HUES64 (cell line): ENCODE measurements at regions not wholly inside any gene's neighbourhood (a gene's known extent, or its start where the extent isn't known, plus 50 kb on each side); places are given as distances from the start of the nearest gene placed in this dataset.

Experiments used
- H3K27ac ChIP-seq: 2 replicates; pipeline ENCODE4 v1.7.0; 2013; ENCODE audit warnings: low read depth, low read length, inconsistent platforms
- H3K27me3 ChIP-seq: 2 replicates; pipeline ENCODE4 v1.6.1; 2013; ENCODE audit warnings: mild to moderate bottlenecking, low read length; ENCODE audit not compliant: insufficient read depth
- H3K36me3 ChIP-seq: 2 replicates; pipeline ENCODE4 v1.6.1; 2013; ENCODE audit warnings: mild to moderate bottlenecking, low read length; ENCODE audit not compliant: insufficient read depth
- H3K4me1 ChIP-seq: 2 replicates; pipeline ENCODE4 v1.6.1; 2013; ENCODE audit warnings: mild to moderate bottlenecking, low read length, moderate library complexity; ENCODE audit not compliant: insufficient read depth
- H3K4me3 ChIP-seq: 2 replicates; pipeline ENCODE4 v1.5.1; 2013; ENCODE audit warnings: mild to moderate bottlenecking, low read length, moderate library complexity
- H3K9ac ChIP-seq: 2 replicates; pipeline ENCODE4 v1.6.1; 2013; ENCODE audit warnings: mild to moderate bottlenecking, low read depth, low read length
- H3K9me3 ChIP-seq: 2 replicates; pipeline ENCODE4 v1.6.1; 2013; ENCODE audit warnings: low read depth, low read length; ENCODE audit not compliant: insufficient read depth
- WGBS: fragments of 150-250, 120-280 bp; methylation state at CpG from one replicate; pipeline ENCODE4 v1.1.7; 2013; ENCODE audit warnings: missing lambda C conversion rate; 5-methylcytosine and 5-hydroxymethylcytosine counted together

DNA sequence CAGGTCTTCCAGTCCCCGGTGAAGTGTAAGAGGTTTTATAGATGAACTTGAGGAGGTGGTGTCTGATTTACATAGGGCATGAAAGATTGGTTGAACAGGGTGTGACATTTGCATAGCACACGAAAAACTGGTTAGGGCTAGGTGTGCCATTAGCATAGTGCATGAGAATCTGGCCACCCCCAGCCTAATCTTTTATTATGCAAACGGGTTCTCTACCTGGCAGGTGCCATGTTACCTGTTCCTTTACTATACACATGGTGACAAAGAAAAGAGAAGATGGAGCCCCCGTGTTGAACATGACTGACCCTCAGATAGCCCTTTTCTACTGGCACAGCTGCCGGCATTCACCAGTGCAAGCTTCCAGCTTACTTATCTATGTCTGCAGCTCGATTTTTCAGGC, 71.0 kb downstream of the UCHL1 start:
- Histone ChIP-seq H3K9ac (no peak overlapping the region), H3K9me3 (no peaks in the 10 kb centered on the region), H3K27me3 (no peaks in the 10 kb centered on the region), H3K4me1 (peaks cover 34% of the 10 kb centered on the region), H3K36me3 (no peaks in the 10 kb centered on the region), H3K27ac (peak overlapping the region; percentile 64; the same call in 1 of the 2 replicates), H3K4me3 (no peak overlapping the region)
- 75% methylated on average over 6 of the region's 6 CpGs for WGBS

DNA sequence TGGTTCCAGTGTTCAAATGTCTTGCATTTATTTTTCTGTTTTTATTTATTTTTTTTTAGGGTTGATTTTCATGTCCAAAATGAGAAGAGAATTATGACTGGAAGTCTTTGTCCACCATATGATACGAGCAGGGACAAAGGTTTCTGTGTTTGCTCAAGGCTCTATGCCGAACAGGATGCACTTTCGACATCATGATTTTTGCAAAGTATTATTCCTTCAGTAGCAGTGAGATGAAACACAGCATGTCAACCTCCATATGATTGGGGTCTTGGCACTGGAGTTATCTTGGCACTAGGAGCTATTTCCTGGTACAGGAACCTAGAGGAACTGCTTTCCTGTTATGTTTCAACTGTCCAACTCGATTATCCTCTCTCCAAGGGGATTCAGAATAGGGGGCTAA, 72.6 kb downstream of the UCHL1 start:
- WGBS = 98% methylated on average over 4 of the region's 4 CpGs
- Histone ChIP-seq H3K4me3 (no peak overlapping the region), H3K36me3 (no peaks in the 10 kb centered on the region), H3K27ac (no peak overlapping the region), H3K27me3 (no peaks in the 10 kb centered on the region), H3K4me1 (peaks cover 41% of the 10 kb centered on the region), H3K9ac (no peak overlapping the region), H3K9me3 (no peaks in the 10 kb centered on the region)

DNA sequence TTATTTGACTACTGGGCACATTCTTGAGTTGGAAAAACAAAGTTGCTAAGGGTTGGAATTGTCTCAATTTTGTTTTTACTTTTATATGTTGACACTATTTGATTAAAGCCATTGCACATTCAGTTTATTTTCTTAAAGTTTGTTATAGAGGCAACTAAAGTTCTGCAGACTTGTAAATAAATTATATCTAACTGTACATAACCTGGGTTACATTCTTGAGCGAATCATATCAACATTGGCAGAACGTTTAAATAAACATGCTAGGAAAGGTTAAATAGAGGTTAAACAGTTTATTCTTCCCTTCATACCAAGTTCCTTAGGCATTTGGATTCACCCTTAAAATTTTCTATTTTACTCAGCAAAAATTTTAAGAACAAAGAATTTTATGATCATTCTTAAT, 74.5 kb downstream of the UCHL1 start:
- H3K27ac ChIP-seq = no peak overlapping the region

DNA sequence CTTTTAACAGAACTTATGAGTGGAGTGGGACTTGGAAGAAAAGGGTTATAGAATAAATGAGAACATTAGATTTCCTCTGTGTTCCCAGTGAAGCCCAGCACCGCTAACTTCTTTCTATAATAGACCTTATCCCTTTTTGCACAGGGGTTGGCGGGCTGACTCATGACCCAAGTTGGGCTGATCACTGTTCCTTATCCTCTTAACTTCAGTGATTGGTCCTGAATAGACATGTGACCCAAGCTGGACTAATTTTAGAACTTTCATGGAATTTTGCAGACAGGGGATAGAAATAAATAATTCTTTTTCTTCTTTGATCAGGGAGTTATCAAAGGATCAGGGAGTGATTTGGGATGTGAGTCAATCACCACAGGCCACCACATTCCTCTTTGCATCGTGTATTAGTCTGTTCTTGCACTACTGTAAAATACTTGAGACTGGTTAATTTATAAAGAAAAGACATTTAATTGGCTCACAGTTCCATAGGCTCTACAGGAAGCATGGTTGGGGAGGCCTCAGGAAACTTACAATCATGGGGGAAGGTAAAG, 75.9 kb downstream of the UCHL1 start:
- Histone ChIP-seq H3K4me3 (no peak overlapping the region), H3K9me3 (no peaks in the 10 kb centered on the region), H3K9ac (no peak overlapping the region), H3K27me3 (no peaks in the 10 kb centered on the region), H3K36me3 (no peaks in the 10 kb centered on the region), H3K27ac (no peak overlapping the region), H3K4me1 (peaks cover 16% of the 10 kb centered on the region; the same call in 1 of the 2 replicates)
- 96% methylated on average over 2 of the region's 3 CpGs for WGBS

More for the DNA sequence above, 74.5 kb downstream of the UCHL1 start:
- H3K9me3 ChIP-seq = no peaks in the 10 kb centered on the region
- no peak overlapping the region for H3K4me3 ChIP-seq
- H3K4me1 ChIP-seq = peaks cover 29% of the 10 kb centered on the region
- H3K36me3 ChIP-seq = no peaks in the 10 kb centered on the region
- H3K27me3 ChIP-seq = no peaks in the 10 kb centered on the region
- H3K9ac ChIP-seq = no peak overlapping the region
- no CpG with 5 or more reads among the region's 2 CpGs for WGBS

DNA sequence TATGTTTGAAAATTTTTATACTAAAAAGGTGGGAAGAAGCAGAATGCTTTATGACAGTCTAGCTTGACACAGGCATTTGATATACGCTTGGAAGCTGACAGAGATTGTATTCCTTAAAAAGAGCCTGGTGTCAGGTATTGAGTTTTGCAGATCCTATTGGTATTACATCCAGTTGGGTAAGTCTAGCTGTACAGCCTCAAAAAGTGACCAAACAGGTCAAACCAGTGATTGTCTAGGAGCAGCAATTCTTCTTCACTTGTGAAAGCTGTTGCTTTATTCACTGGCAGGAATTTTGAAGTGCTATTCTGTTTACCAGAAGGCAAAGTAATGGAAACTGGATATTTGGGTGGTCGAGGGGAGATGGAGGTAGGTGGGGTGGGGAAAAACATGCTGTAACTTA, 77.5 kb downstream of the UCHL1 start:
- H3K9me3 ChIP-seq = no peaks in the 10 kb centered on the region
- H3K9ac ChIP-seq = no peak overlapping the region
- no peak overlapping the region for H3K4me3 ChIP-seq
- H3K27ac ChIP-seq = no peak overlapping the region
- H3K36me3 ChIP-seq = no peaks in the 10 kb centered on the region
- H3K27me3 ChIP-seq = no peaks in the 10 kb centered on the region
- WGBS = 90% methylated on average over 2 of the region's 2 CpGs
- H3K4me1 ChIP-seq = 0 out of 2 replicates have a peak, but pooled peaks cover 10% of the 10 kb centered on the region

DNA sequence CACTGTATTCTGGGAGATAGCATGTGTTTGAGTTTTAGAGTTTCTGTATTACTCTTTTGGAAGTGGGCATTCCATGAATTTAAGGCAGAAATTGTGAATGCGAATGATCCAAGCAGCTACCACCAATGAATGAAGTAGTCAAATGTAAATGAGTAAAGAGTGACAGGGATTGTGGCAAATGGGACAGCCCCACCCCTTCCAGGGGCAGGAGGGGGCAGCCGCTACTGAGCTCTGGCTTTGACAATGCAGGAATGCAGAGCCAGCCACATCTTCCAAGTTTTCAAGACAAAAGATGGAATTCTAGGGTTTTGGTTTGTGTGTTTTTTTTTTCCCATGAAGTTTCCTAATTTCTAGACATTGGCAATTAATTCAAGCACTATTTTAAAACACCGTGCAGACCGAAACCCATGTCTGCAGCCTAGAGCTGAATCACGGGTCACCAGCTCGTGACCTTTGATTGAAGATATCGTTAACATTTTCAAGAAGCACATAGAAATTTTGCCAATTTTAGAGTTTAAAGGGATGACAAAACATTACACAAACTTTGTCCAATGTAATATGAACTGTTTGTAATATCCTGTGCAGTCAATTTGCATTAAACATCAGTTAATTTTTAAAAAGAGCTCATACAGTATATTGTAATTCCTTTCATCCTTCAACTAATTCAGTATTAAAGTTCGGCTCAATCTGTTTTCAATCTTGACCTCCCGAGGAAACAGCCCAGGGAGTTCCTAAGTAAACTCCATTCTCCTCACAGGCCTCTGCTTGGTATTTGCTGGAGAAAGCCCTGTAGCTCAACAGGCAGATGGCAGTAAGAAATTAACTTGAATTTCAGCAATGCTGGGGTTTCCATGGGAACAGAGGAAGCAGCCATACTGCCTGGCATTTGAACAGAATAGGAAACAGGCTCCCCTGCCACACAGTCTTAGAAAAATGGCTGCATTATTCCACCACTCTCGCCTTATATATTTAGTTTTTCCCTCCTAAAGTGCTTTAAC, 83.4 kb downstream of the UCHL1 start:
- 64% methylated on average over 10 of the region's 10 CpGs for WGBS
- peak overlapping the region; percentile 78; the same call in 1 of the 2 replicates for H3K27ac ChIP-seq
- peaks cover 14% of the 10 kb centered on the region for H3K4me1 ChIP-seq
- no peaks in the 10 kb centered on the region for H3K36me3 ChIP-seq
- no peak overlapping the region for H3K9ac ChIP-seq
- no peak overlapping the region for H3K4me3 ChIP-seq
- peaks cover 3% of the 10 kb centered on the region; the same call in 1 of the 2 replicates for H3K9me3 ChIP-seq
- H3K27me3 ChIP-seq = no peaks in the 10 kb centered on the region

DNA sequence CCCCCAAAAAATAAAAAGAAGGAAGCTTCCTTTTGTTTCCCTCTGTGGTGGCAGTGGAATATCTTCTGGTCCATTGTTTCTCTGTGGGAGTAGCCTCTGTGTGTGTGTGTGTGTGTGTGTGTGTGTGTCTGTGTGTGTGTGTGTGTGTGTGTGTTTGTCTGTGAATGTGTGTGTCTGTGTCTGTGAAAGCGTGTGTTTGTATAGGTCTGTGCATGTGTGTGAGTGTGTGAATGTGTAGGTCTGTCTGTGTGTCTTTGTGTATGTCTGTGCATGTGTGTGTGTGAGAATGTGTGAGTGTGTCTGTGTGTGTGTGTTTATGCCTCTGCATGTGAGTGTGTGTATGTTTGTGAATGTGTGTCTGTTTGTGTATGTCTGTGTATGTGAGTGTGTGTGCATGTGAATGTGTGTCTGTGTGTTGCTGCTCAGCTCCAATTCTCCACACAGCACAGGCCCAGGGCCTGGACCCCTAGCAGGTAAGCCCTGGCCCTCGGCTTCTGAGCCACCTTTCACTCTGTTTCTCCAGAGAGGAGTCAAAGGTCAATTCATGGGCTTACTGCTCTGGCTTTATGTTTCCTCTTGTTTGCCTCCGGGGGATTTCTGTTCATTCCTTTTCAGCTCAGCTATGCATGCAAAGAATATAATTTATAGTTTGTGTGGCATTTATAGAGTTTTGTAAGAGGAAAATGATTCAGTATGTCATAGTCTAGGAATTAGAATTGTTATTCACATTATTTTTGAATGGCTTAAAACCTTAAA, 89.8 kb downstream of the UCHL1 start:
- Histone ChIP-seq H3K4me1 (no peaks in the 10 kb centered on the region), H3K9me3 (peaks cover 15% of the 10 kb centered on the region), H3K4me3 (no peak overlapping the region), H3K9ac (no peak overlapping the region), H3K27ac (no peak overlapping the region), H3K36me3 (0 out of 2 replicates have a peak, but pooled peaks cover 2% of the 10 kb centered on the region), H3K27me3 (no peaks in the 10 kb centered on the region)
- 82% methylated on average over 3 of the region's 3 CpGs for WGBS

DNA sequence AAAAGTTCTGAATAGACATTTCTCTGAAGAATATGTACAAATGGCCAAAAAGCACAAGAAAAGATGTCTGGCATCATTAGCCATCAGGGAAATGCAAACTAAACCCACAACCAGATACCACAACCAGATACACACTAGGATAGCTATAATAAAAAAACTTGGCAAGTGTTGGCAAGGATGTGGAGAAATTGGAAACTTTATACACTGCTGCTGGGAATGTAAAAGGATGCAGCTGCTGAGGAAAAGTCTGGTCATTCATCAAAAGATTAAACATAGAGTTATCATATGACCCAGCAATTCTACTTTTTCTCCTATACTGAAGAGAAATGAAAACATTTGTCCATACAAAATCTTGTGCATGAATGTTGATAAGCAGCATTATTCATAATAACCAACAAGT, 92.3 kb downstream of the UCHL1 start:
- Histone ChIP-seq H3K27me3 (no peaks in the 10 kb centered on the region), H3K4me1 (no peaks in the 10 kb centered on the region), H3K36me3 (0 out of 2 replicates have a peak, but pooled peaks cover 2% of the 10 kb centered on the region), H3K9me3 (peaks cover 12% of the 10 kb centered on the region), H3K4me3 (no peak overlapping the region), H3K27ac (no peak overlapping the region), H3K9ac (no peak overlapping the region)

DNA sequence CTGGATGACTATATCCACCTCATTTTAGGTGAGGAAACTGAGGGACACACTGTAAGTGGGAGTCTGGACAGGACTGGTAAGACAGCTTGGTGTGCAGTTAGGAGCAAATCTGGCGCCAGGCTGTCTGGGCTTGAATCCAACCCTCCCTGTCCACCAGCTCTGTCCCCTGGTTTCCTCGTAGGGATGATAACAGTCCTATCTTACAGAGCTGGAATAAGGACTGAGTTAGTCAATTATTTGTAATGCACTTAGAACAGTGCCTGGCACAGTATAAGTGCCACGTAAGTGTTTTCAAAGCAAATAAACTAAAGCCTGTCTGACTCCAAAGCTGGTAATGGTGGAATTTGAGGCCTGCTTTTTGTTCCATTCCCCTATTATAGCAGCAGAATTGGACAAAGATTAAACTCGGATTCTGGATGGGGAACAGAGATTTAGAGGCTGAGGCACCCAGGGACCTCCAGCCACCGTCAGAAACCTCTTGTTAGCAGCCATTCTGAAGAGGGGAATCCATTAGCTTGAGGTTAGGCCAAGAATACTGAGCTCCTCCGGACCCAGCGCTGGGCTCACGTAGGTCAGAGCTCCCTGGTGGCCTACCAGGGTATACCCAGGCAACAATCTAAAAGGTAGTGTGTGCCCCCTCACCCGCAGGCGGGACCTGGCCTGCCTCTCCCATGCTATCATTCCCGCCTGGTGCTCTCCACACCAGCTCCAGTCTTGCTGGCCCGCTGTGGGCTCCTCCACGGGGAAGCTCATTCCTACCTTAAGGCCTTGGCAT, 102.1 kb downstream of the UCHL1 start:
- H3K27me3 ChIP-seq = peaks cover 64% of the 10 kb centered on the region
- no peaks in the 10 kb centered on the region for H3K36me3 ChIP-seq
- no peak overlapping the region for H3K27ac ChIP-seq
- no peaks in the 10 kb centered on the region for H3K9me3 ChIP-seq
- no peak overlapping the region for H3K9ac ChIP-seq
- H3K4me1 ChIP-seq = peaks cover 29% of the 10 kb centered on the region
- 47% methylated on average over 13 of the region's 13 CpGs for WGBS
- H3K4me3 ChIP-seq = peak overlapping the region; percentile 65

DNA sequence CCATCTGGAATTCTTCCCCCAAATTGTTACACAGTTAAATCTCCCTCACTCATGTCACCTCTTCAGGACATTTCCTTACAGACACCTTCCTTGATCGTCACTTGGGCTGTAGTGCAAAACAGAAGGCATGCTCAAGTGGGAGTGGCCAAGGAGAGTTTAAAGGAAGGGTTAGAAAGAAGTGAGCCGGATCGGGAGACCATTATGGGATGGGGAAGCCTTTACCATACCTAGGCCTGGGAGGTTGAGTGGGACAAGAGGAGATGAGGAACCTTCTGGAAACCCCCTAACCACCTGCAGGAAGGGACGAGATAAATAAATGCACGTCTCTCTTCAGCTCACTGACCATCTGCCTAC, 102.7 kb downstream of the UCHL1 start:
- no peaks in the 10 kb centered on the region for H3K36me3 ChIP-seq
- H3K27me3 ChIP-seq = peaks cover 70% of the 10 kb centered on the region
- H3K9me3 ChIP-seq = no peaks in the 10 kb centered on the region
- no peak overlapping the region for H3K9ac ChIP-seq
- peaks cover 35% of the 10 kb centered on the region for H3K4me1 ChIP-seq
- H3K27ac ChIP-seq = no peak overlapping the region
- H3K4me3 ChIP-seq = peak overlapping the region; percentile 65
- WGBS = 16% methylated on average over 5 of the region's 5 CpGs
